ENCODE measurements at regions not wholly inside any gene's neighbourhood (a gene's known extent, or its start where the extent isn't known, plus 50 kb on each side); places are given as distances from the start of the nearest gene placed in this dataset.

DNA sequence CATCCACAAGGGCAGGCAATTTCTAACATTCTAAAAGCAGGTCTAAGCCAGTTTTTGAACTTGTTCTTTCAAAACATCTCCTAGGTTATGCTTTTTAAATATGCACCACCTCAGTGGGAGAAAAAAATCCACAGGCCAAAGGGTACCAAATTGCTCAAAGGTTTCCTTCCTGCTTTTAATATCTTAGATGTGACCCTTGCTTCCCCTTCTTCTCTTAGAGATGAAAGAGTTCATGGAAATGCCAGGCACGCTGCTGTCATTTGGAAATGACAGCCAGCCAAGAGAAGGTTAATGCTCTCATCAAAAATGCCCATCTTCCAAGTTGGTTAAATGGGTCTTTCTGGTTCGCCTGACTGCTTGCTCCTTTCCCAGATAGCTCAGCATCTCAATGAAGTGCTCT is 497.1 kb downstream of the CD83 start:
- TF ChIP-seq POLR2A (IDR thresholded peaks at IDR 0.05), result no peak
- TF ChIP-seq, protein P1, sequence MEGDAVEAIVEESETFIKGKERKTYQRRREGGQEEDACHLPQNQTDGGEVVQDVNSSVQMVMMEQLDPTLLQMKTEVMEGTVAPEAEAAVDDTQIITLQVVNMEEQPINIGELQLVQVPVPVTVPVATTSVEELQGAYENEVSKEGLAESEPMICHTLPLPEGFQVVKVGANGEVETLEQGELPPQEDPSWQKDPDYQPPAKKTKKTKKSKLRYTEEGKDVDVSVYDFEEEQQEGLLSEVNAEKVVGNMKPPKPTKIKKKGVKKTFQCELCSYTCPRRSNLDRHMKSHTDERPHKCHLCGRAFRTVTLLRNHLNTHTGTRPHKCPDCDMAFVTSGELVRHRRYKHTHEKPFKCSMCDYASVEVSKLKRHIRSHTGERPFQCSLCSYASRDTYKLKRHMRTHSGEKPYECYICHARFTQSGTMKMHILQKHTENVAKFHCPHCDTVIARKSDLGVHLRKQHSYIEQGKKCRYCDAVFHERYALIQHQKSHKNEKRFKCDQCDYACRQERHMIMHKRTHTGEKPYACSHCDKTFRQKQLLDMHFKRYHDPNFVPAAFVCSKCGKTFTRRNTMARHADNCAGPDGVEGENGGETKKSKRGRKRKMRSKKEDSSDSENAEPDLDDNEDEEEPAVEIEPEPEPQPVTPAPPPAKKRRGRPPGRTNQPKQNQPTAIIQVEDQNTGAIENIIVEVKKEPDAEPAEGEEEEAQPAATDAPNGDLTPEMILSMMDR (IDR thresholded peaks at IDR 0.05), result no peak
- no peak for TF ChIP-seq EP300 (IDR thresholded peaks at IDR 0.05)
